ENCODE measurements at regions not wholly inside any gene's neighbourhood (a gene's known extent, or its start where the extent isn't known, plus 50 kb on each side); places are given as distances from the start of the nearest gene placed in this dataset.

DNA sequence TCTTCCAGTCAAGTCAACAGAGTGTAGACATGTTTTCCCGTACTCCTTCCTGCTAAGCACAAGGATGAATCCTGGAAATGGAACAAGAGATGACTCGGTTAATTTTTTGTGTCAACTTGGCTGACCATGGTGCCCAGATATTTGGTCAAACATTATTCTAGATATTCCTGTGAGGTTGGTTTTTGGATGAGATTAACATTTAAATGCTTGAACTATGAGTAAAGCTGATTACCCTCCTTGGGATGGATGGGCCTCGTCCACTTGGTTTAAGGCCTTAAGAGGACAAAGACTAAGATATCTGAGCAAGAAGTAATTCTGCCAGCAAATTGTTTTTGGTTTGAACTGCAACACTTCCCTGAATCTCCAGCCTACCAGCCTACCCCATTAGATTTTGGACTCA lies 338.1 kb upstream of the MSX2 start:
- in situ Hi-C loops (cut with HindIII; ENCODE audit: low pct_unique_long_range_greater_than_20kb, low sequenced_read_pairs) = no loop called here
- Histone ChIP-seq H3K9me3 (ENCODE audit: control insufficient read depth, insufficient read depth, low read depth, low read length) (no peaks in the 10 kb centered on the region), H3K27ac (ENCODE audit: low read length) (no peak overlapping the region), H3K27me3 (ENCODE audit: control insufficient read depth, insufficient read depth, low read length) (peaks cover 11% of the 10 kb centered on the region; the same call in 1 of the 2 replicates), H3K36me3 (ENCODE audit: control insufficient read depth, insufficient read depth, low read length) (no peaks in the 10 kb centered on the region), H3K4me1 (ENCODE audit: control insufficient read depth, insufficient read depth, low read length) (no peaks in the 10 kb centered on the region), H3K4me3 (ENCODE audit: low read depth in 2 of 2, low read length in 2 of 2) (no peak overlapping the region)
- POLR2A ChIA-PET = no interaction called here
- TF ChIP-seq TCF7L2 (IDR thresholded peaks at IDR 0.05; ENCODE audit: low read depth, low read length) (no peak), POLR2AphosphoS5 (IDR thresholded peaks at IDR 0.05; ENCODE audit: low read depth, low read length) (no peak), SIN3A (IDR thresholded peaks at IDR 0.05; ENCODE audit: borderline replicate concordance, insufficient read depth, low read depth, low read length) (no peak)
- TF ChIP-seq, protein P1, sequence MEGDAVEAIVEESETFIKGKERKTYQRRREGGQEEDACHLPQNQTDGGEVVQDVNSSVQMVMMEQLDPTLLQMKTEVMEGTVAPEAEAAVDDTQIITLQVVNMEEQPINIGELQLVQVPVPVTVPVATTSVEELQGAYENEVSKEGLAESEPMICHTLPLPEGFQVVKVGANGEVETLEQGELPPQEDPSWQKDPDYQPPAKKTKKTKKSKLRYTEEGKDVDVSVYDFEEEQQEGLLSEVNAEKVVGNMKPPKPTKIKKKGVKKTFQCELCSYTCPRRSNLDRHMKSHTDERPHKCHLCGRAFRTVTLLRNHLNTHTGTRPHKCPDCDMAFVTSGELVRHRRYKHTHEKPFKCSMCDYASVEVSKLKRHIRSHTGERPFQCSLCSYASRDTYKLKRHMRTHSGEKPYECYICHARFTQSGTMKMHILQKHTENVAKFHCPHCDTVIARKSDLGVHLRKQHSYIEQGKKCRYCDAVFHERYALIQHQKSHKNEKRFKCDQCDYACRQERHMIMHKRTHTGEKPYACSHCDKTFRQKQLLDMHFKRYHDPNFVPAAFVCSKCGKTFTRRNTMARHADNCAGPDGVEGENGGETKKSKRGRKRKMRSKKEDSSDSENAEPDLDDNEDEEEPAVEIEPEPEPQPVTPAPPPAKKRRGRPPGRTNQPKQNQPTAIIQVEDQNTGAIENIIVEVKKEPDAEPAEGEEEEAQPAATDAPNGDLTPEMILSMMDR (IDR thresholded peaks at IDR 0.05) = no peak
- TF ChIP-seq, protein P2, sequence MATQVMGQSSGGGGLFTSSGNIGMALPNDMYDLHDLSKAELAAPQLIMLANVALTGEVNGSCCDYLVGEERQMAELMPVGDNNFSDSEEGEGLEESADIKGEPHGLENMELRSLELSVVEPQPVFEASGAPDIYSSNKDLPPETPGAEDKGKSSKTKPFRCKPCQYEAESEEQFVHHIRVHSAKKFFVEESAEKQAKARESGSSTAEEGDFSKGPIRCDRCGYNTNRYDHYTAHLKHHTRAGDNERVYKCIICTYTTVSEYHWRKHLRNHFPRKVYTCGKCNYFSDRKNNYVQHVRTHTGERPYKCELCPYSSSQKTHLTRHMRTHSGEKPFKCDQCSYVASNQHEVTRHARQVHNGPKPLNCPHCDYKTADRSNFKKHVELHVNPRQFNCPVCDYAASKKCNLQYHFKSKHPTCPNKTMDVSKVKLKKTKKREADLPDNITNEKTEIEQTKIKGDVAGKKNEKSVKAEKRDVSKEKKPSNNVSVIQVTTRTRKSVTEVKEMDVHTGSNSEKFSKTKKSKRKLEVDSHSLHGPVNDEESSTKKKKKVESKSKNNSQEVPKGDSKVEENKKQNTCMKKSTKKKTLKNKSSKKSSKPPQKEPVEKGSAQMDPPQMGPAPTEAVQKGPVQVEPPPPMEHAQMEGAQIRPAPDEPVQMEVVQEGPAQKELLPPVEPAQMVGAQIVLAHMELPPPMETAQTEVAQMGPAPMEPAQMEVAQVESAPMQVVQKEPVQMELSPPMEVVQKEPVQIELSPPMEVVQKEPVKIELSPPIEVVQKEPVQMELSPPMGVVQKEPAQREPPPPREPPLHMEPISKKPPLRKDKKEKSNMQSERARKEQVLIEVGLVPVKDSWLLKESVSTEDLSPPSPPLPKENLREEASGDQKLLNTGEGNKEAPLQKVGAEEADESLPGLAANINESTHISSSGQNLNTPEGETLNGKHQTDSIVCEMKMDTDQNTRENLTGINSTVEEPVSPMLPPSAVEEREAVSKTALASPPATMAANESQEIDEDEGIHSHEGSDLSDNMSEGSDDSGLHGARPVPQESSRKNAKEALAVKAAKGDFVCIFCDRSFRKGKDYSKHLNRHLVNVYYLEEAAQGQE (IDR thresholded peaks at IDR 0.05; ENCODE audit: insufficient read depth in 1 of 2, low read depth in 2 of 2, low read length in 1 of 2) = no peak
- BruUV-seq (replicated peaks) = no TSS peak
- ATAC-seq = no peak
- no peak for DNase-seq (ENCODE audit: low read depth, low spot score)
- CTCF ChIA-PET = no interaction called here
- intact Hi-C loops (cut with micrococcal nuclease; ENCODE audit: unreplicated experiment) = no loop called here

DNA sequence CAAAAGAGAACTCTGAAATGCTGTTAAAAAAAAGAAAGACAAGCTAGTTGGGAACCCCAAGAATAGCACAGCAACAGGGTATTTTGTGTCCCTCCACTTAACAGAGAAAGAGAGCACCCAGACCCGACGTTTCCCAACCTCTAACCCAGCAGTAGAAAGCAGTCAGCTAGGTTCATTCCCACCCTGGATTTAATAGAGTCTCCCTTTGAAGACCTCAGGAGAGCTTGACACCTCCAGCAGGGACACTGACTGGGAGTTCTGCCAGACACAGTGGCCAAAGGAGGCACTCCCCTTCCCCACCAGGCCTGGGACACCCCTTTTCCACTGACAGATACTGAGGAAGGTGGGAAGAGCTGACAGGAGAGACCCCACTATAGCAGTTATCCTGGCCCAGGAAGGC lies 337.5 kb upstream of the MSX2 start:
- ChIA-PET POLR2A (no interaction called here), CTCF (no interaction called here)
- no peak for ATAC-seq
- Histone ChIP-seq H3K9me3 (ENCODE audit: control insufficient read depth, insufficient read depth, low read depth, low read length) (no peaks in the 10 kb centered on the region), H3K4me3 (ENCODE audit: low read depth in 2 of 2, low read length in 2 of 2) (no peak overlapping the region), H3K36me3 (ENCODE audit: control insufficient read depth, insufficient read depth, low read length) (no peaks in the 10 kb centered on the region), H3K4me1 (ENCODE audit: control insufficient read depth, insufficient read depth, low read length) (no peaks in the 10 kb centered on the region), H3K27me3 (ENCODE audit: control insufficient read depth, insufficient read depth, low read length) (peaks cover 11% of the 10 kb centered on the region; the same call in 1 of the 2 replicates), H3K27ac (ENCODE audit: low read length) (no peak overlapping the region)
- intact Hi-C loops (cut with micrococcal nuclease; ENCODE audit: unreplicated experiment) = no loop called here
- in situ Hi-C loops (cut with HindIII; ENCODE audit: low pct_unique_long_range_greater_than_20kb, low sequenced_read_pairs) = no loop called here
- BruUV-seq (replicated peaks) = no TSS peak
- TF ChIP-seq TCF7L2 (IDR thresholded peaks at IDR 0.05; ENCODE audit: low read depth, low read length) (no peak), POLR2AphosphoS5 (IDR thresholded peaks at IDR 0.05; ENCODE audit: low read depth, low read length) (no peak), SIN3A (IDR thresholded peaks at IDR 0.05; ENCODE audit: borderline replicate concordance, insufficient read depth, low read depth, low read length) (no peak)
- TF ChIP-seq, protein P2 (IDR thresholded peaks at IDR 0.05; ENCODE audit: insufficient read depth in 1 of 2, low read depth in 2 of 2, low read length in 1 of 2) = no peak
- TF ChIP-seq, protein P1 (IDR thresholded peaks at IDR 0.05) = no peak
- DNase-seq (ENCODE audit: low read depth, low spot score) = no peak

Measured in Panc1 (cell line).